ENCODE measurements at regions not wholly inside any gene's neighbourhood (a gene's known extent, or its start where the extent isn't known, plus 50 kb on each side); places are given as distances from the start of the nearest gene placed in this dataset.

GRCh38 chr16:52005551-52005950, 541.4 kb downstream of the TOX3 start:
- TF ChIP-seq CTCF (IDR thresholded peaks at IDR 0.05; ENCODE audit: poor library complexity) (no peak), EZH2 (IDR thresholded peaks at IDR 0.05; ENCODE audit: borderline replicate concordance) (no peak), EZH2phosphoT487 (IDR thresholded peaks at IDR 0.05; ENCODE audit: low read depth, severe bottlenecking, unreplicated experiment) (no peak)
